GM10266 (cell line): ENCODE measurements at regions not wholly inside any gene's neighbourhood (a gene's known extent, or its start where the extent isn't known, plus 50 kb on each side); places are given as distances from the start of the nearest gene placed in this dataset.
"Not testable (repeated sequence)": the region's sequence is repeated elsewhere in the genome, so short reads cannot be mapped to it uniquely, and the experiment has no call there.

Experiments
- DNase-seq: peaks from one replicate; pipeline ENCODE4 v3.0.0; 2012; ENCODE audit errors: extremely low spot score
- CTCF ChIP-seq: IDR thresholded peaks from 2 replicates; pipeline ENCODE4 v1.5.1; 2012; ENCODE audit warnings: mild to moderate bottlenecking, low read depth; ENCODE audit not compliant: control insufficient read depth, insufficient read depth; ENCODE audit errors: missing control alignments

GRCh38 chr2:22153931-22154613 lies 1030.3 kb downstream of the TDRD15 start:
- DNase-seq = no peak
- TF ChIP-seq CTCF = no peak

- DNase-seq = not testable (repeated sequence)
Measured at GRCh38 chr2:22156661-22157060, 1032.9 kb downstream of the TDRD15 start.

- TF ChIP-seq CTCF = no peak
- DNase-seq = no peak
Measured at GRCh38 chr2:22167256-22167655, 1043.5 kb downstream of the TDRD15 start.

- no peak for TF ChIP-seq CTCF
- no peak for DNase-seq
Measured at GRCh38 chr2:22175003-22175402, 1051.2 kb downstream of the TDRD15 start.

GRCh38 chr2:22185251-22185650 lies 1061.5 kb downstream of the TDRD15 start:
- TF ChIP-seq CTCF = no peak
- no peak for DNase-seq

GRCh38 chr2:22186261-22186828 lies 1062.6 kb downstream of the TDRD15 start:
- not testable (repeated sequence) for DNase-seq

GRCh38 chr2:22189893-22190480 lies 1066.2 kb downstream of the TDRD15 start:
- TF ChIP-seq CTCF = no peak
- DNase-seq = no peak

GRCh38 chr2:22194218-22194617 lies 1070.5 kb downstream of the TDRD15 start:
- TF ChIP-seq CTCF = no peak
- no peak for DNase-seq
